ENCODE measurements at regions not wholly inside any gene's neighbourhood (a gene's known extent, or its start where the extent isn't known, plus 50 kb on each side); places are given as distances from the start of the nearest gene placed in this dataset.

- no peak for TF ChIP-seq CUX1 (IDR thresholded peaks at IDR 0.05; ENCODE audit: insufficient replicate concordance, low read depth, low read length)
- no peak for TF ChIP-seq RCOR1 (conservative IDR thresholded peaks at IDR 0.05; ENCODE audit: low read depth, low read length)
- TF ChIP-seq BMI1 (IDR thresholded peaks at IDR 0.05; ENCODE audit: borderline replicate concordance), result no peak
- TF ChIP-seq CBX5 (IDR thresholded peaks at IDR 0.05; ENCODE audit: low read depth), result no peak
These were observed 618.7 kb downstream of the TLE1 start (continued) for GRCh38 chr9:81070689-81071088.

- intact Hi-C loops (cut with micrococcal nuclease; ENCODE audit: unreplicated experiment) (no loop called here), in situ Hi-C loops (cut with MboI) (no loop called here)
- FAIRE-seq (no peak), ATAC-seq (no peak), DNase-seq (ENCODE audit: low read depth, low spot score) (no peak)
- Histone ChIP-seq H3K4me2 (ENCODE audit: control insufficient read depth, insufficient read depth) (no peak overlapping the region), H3K9ac (ENCODE audit: control insufficient read depth, insufficient read depth, low read length) (no peak overlapping the region), H2AFZ (ENCODE audit: control insufficient read depth, low read depth, low read length) (no peak overlapping the region), H3K27ac (ENCODE audit: control insufficient read depth, insufficient read depth) (no peak overlapping the region), H3K4me1 (ENCODE audit: control insufficient read depth, insufficient read depth, low read length) (no peaks in the 10 kb centered on the region), H3K36me3 (ENCODE audit: control insufficient read depth in 2 of 2, insufficient read depth in 2 of 2, low read length in 1 of 2) (no peaks in the 10 kb centered on the region), H3K79me2 (ENCODE audit: control insufficient read depth, insufficient read depth, low read length) (no peaks in the 10 kb centered on the region), H3K4me3 (no peak overlapping the region), H3K27me3 (replicated peaks in 1 of 2; ENCODE audit: control insufficient read depth in 2 of 2, insufficient read depth in 2 of 2, low read length in 1 of 2) (no peaks in the 10 kb centered on the region), H3K9me3 (replicated peaks; ENCODE audit: control insufficient read depth, insufficient read depth, low read length) (no peaks in the 10 kb centered on the region; the same call in 2 of the 3 replicates), H4K20me1 (ENCODE audit: control insufficient read depth, insufficient read depth) (no peaks in the 10 kb centered on the region)
- 59% methylated on average over 4 of the region's 4 CpGs for WGBS (ENCODE audit: insufficient coverage, insufficient replicate concordance, low lambda C conversion rate, missing lambda C conversion rate)
- BruUV-seq (replicated peaks), result no TSS peak
- POLR2A ChIA-PET, result no interaction called here
- CTCF ChIA-PET, result no interaction called here
- SMC1A ChIA-PET (ENCODE audit: uncharacterized antibody, unreplicated experiment), result no interaction called here
- RAD21 ChIA-PET (ENCODE audit: unreplicated experiment), result no interaction called here
- TF ChIP-seq SUZ12 (IDR thresholded peaks at IDR 0.05; ENCODE audit: unreplicated experiment) (no peak), MEF2A (IDR thresholded peaks at IDR 0.05; ENCODE audit: insufficient read depth, low read depth, low read length) (no peak), NBN (IDR thresholded peaks at IDR 0.05) (no peak), SMAD5 (IDR thresholded peaks at IDR 0.05; ENCODE audit: low read depth) (no peak), NFYA (IDR thresholded peaks at IDR 0.05; ENCODE audit: borderline replicate concordance, low read depth, low read length) (no peak), GATAD2B (conservative IDR thresholded peaks at IDR 0.05; ENCODE audit: low read depth) (no peak), KDM1A (IDR thresholded peaks at IDR 0.05; ENCODE audit: borderline replicate concordance) (no peak), E2F8 (IDR thresholded peaks at IDR 0.05; ENCODE audit: low read depth, partially characterized antibody) (no peak), ZNF622 (IDR thresholded peaks at IDR 0.05) (no peak), SMAD1 (IDR thresholded peaks at IDR 0.05; ENCODE audit: low read depth, partially characterized antibody) (no peak), SIX5 (IDR thresholded peaks at IDR 0.05; ENCODE audit: low read depth, low read length, severe bottlenecking) (no peak), ESRRA (IDR thresholded peaks at IDR 0.05; ENCODE audit: low read length) (no peak), BHLHE40 (IDR thresholded peaks at IDR 0.05; ENCODE audit: borderline replicate concordance in 1 of 2, low read depth in 2 of 2, low read length in 1 of 2) (no peak), CBX3 (IDR thresholded peaks at IDR 0.05; ENCODE audit: borderline replicate concordance, low read depth) (no peak)
These were observed 619.4 kb downstream of the TLE1 start for GRCh38 chr9:81069923-81070322.

Data from GM12878 (cell line).